Smooth muscle cell (in vitro differentiated cells): ENCODE measurements at regions not wholly inside any gene's neighbourhood (a gene's known extent, or its start where the extent isn't known, plus 50 kb on each side); places are given as distances from the start of the nearest gene placed in this dataset.

ENCODE experiments used
- DNase-seq: peaks from one replicate; lab custom pipeline; 2025; ENCODE audit not compliant: unreplicated experiment; lab: John Stamatoyannopoulos, UW
- H2AFZ ChIP-seq: fragments of 200-600 bp; sonication (generic); 2 replicates; pipeline ENCODE4 v1.6.0; 2016; ENCODE audit warnings: antibody characterized with exemption, low read depth, mild to moderate bottlenecking
- H3F3A ChIP-seq: fragments of 200-600 bp; sonication (generic); 2 replicates; pipeline ENCODE4 v1.6.0; 2017; ENCODE audit warnings: antibody characterized with exemption, low read depth
- H3K27ac ChIP-seq: fragments of 200-600 bp; sonication (generic); 2 replicates; pipeline ENCODE4 v1.5.1; 2016; ENCODE audit warnings: low read depth, mild to moderate bottlenecking
- H3K27me3 ChIP-seq: fragments of 200-600 bp; sonication (generic); 2 replicates; pipeline ENCODE4 v1.6.1; 2016; ENCODE audit warnings: low read depth, mild to moderate bottlenecking
- H3K36me3 ChIP-seq: fragments of 200-600 bp; sonication (generic); 2 replicates; pipeline ENCODE4 v1.5.1; 2016; ENCODE audit warnings: low read depth
- H3K4me1 ChIP-seq: fragments of 200-600 bp; sonication (generic); 2 replicates; pipeline ENCODE4 v1.5.1; 2016; ENCODE audit warnings: low read depth
- H3K4me2 ChIP-seq: fragments of 200-600 bp; sonication (generic); 2 replicates; pipeline ENCODE4 v1.6.0; 2016; ENCODE audit warnings: mild to moderate bottlenecking
- H3K4me3 ChIP-seq: fragments of 200-600 bp; sonication (generic); 2 replicates; pipeline ENCODE4 v1.5.1; 2016; ENCODE audit warnings: mild to moderate bottlenecking
- H3K79me2 ChIP-seq: fragments of 200-600 bp; sonication (generic); 2 replicates; pipeline ENCODE4 v1.6.0; 2016; ENCODE audit warnings: low read depth, mild to moderate bottlenecking
- H3K9ac ChIP-seq: fragments of 200-600 bp; sonication (generic); 2 replicates; pipeline ENCODE4 v1.6.0; 2016; ENCODE audit warnings: low read depth
- H3K9me3 ChIP-seq: fragments of 200-600 bp; sonication (generic); replicated peaks from 2 replicates; pipeline ENCODE4 v1.5.1; 2016; ENCODE audit warnings: low read depth
- H4K20me1 ChIP-seq: fragments of 200-600 bp; sonication (generic); 2 replicates; pipeline ENCODE4 v1.6.0; 2016; ENCODE audit warnings: low read depth
- WGBS: methylation state at CpG from one replicate; pipeline ENCODE4 v1.1.7; 2016; ENCODE audit warnings: low lambda C conversion rate; 5-methylcytosine and 5-hydroxymethylcytosine counted together
- TF ChIP-seq, protein P1 (sequence below): fragments of 200-600 bp; sonication (generic); IDR thresholded peaks from 2 replicates; pipeline ENCODE4 v1.5.1; 2017; ENCODE audit warnings: borderline replicate concordance, mild to moderate bottlenecking, antibody characterized with exemption; ENCODE audit not compliant: insufficient read depth, poor library complexity, severe bottlenecking

DNA sequence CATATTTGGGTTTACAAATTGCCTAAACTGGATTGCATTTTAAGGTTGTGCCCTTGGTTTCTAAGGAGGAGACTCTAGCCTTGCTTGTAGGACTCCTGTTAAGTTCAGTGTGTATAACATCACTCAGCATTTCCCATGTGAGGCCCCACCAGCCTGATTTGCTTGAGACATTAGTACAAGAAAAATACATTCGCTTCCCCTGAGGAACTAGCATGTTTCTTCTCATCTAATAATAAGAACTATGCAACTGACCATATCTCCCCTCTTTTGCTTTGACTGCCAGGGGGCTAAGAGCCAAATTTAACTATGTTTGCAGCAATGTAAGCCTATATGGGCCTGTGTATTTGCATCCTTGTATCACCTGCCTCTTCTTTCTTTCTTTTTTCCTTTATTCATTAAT, 737.9 kb downstream of the INHBA start:
- H3K36me3 ChIP-seq: no peaks in the 10 kb centered on the region
- H3K4me1 ChIP-seq: no peaks in the 10 kb centered on the region
- no peak overlapping the region for H3K4me2 ChIP-seq
- no peaks in the 10 kb centered on the region for H3K9me3 ChIP-seq
- H3K9ac ChIP-seq: no peak overlapping the region
- no peaks in the 10 kb centered on the region for H3F3A ChIP-seq
- H3K4me3 ChIP-seq: no peak overlapping the region
- 0% methylated on average over 1 of the region's 1 CpG for WGBS
- H2AFZ ChIP-seq: no peak overlapping the region
- no peaks in the 10 kb centered on the region for H3K27me3 ChIP-seq
- H3K79me2 ChIP-seq: no peaks in the 10 kb centered on the region
- TF ChIP-seq, protein P1, sequence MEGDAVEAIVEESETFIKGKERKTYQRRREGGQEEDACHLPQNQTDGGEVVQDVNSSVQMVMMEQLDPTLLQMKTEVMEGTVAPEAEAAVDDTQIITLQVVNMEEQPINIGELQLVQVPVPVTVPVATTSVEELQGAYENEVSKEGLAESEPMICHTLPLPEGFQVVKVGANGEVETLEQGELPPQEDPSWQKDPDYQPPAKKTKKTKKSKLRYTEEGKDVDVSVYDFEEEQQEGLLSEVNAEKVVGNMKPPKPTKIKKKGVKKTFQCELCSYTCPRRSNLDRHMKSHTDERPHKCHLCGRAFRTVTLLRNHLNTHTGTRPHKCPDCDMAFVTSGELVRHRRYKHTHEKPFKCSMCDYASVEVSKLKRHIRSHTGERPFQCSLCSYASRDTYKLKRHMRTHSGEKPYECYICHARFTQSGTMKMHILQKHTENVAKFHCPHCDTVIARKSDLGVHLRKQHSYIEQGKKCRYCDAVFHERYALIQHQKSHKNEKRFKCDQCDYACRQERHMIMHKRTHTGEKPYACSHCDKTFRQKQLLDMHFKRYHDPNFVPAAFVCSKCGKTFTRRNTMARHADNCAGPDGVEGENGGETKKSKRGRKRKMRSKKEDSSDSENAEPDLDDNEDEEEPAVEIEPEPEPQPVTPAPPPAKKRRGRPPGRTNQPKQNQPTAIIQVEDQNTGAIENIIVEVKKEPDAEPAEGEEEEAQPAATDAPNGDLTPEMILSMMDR: no peak
- H4K20me1 ChIP-seq: no peaks in the 10 kb centered on the region
- H3K27ac ChIP-seq: no peak overlapping the region
- DNase-seq: no peak

GRCh38 chr7:40964610-40965009, 738.3 kb downstream of the INHBA start:
- WGBS: 89% methylated on average over 2 of the region's 2 CpGs
- Histone ChIP-seq H3K27ac (no peak overlapping the region), H3K36me3 (no peaks in the 10 kb centered on the region), H2AFZ (no peak overlapping the region), H3F3A (no peaks in the 10 kb centered on the region), H3K27me3 (no peaks in the 10 kb centered on the region), H3K4me3 (no peak overlapping the region), H3K4me1 (no peaks in the 10 kb centered on the region), H3K9me3 (no peaks in the 10 kb centered on the region), H3K9ac (no peak overlapping the region), H3K79me2 (no peaks in the 10 kb centered on the region), H4K20me1 (no peaks in the 10 kb centered on the region), H3K4me2 (no peak overlapping the region)
- TF ChIP-seq, protein P1: no peak
- no peak for DNase-seq

- Histone ChIP-seq H3K9ac (no peak overlapping the region), H3K9me3 (no peaks in the 10 kb centered on the region), H3K4me3 (no peak overlapping the region), H3K27ac (no peak overlapping the region), H4K20me1 (no peaks in the 10 kb centered on the region), H3F3A (no peaks in the 10 kb centered on the region), H2AFZ (no peak overlapping the region), H3K36me3 (no peaks in the 10 kb centered on the region), H3K4me2 (no peak overlapping the region), H3K27me3 (no peaks in the 10 kb centered on the region), H3K4me1 (no peaks in the 10 kb centered on the region), H3K79me2 (no peaks in the 10 kb centered on the region)
- 95% methylated on average over 1 of the region's 1 CpG for WGBS
- no peak for DNase-seq
- TF ChIP-seq, protein P1: no peak
Observed at GRCh38 chr7:40959955-40960354, 742.9 kb downstream of the INHBA start.

DNA sequence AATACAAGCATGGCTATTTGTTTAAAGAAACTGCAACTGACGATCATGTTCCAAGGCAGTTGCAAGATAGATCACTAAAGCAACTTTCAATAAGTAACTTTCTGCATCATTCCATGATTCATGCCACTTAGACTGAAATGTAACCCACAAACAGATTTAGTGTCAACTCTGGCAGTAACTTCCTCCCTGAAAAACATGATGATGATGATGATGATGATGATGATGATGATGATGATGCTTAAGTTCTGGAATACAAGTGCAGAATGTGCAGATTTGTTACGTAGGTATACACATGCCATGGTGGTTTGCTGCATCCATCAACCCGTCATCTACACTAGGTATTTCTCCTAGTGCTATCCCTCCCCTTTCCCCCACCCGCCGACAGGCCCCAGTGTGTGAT, 754.7 kb downstream of the INHBA start:
- Histone ChIP-seq H3K4me1 (no peaks in the 10 kb centered on the region), H3K4me3 (no peak overlapping the region), H3K9me3 (peaks cover 13% of the 10 kb centered on the region), H3K27me3 (no peaks in the 10 kb centered on the region), H3K79me2 (no peaks in the 10 kb centered on the region), H3F3A (no peaks in the 10 kb centered on the region), H3K9ac (no peak overlapping the region), H3K4me2 (no peak overlapping the region), H3K27ac (no peak overlapping the region), H2AFZ (no peak overlapping the region), H4K20me1 (no peaks in the 10 kb centered on the region), H3K36me3 (no peaks in the 10 kb centered on the region)
- DNase-seq: no peak
- WGBS: 74% methylated on average over 5 of the region's 5 CpGs
- TF ChIP-seq, protein P1: no peak
